Activated B cell treated with CpG ODN at 0.5 μM for 24 hours (primary cell): ENCODE measurements at regions not wholly inside any gene's neighbourhood (a gene's known extent, or its start where the extent isn't known, plus 50 kb on each side); places are given as distances from the start of the nearest gene placed in this dataset.

Experiments
- ATAC-seq: fragments of 200-7000 bp; cut with Tn5 transposase; one replicate; pipeline ENCODE4 v1.10.0; 2021; ENCODE audit warnings: low read depth, mild to moderate bottlenecking, moderate library complexity
- CTCF ChIA-PET: fragments of 350-600 bp; sonication (Branson Sonifier 250); formaldehyde crosslinking; loops from one replicate; lab custom pipeline; 2021; ENCODE audit warnings: antibody characterized with exemption; lab: Charles Lee
- POLR2A ChIA-PET: fragments of 350-600 bp; sonication (Branson Sonifier 250); formaldehyde crosslinking; loops from one replicate; lab custom pipeline; 2021; ENCODE audit warnings: antibody characterized with exemption; lab: Charles Lee
- DNase-seq: peaks from one replicate; pipeline ENCODE4 v3.0.0; 2022
- H3K27ac Mint-ChIP-seq: one replicate; pipeline ENCODE4 v1.8.0; 2020; ENCODE audit warnings: mixed read lengths
- H3K27me3 Mint-ChIP-seq: one replicate; pipeline ENCODE4 v1.8.0; 2021; ENCODE audit warnings: mixed read lengths
- H3K36me3 Mint-ChIP-seq: one replicate; pipeline ENCODE4 v1.8.0; 2021; ENCODE audit warnings: low read depth, mixed read lengths
- H3K4me1 Mint-ChIP-seq: one replicate; pipeline ENCODE4 v1.8.0; 2021; ENCODE audit warnings: mixed read lengths
- H3K4me3 Mint-ChIP-seq: one replicate; pipeline ENCODE4 v1.8.0; 2020; ENCODE audit warnings: mild to moderate bottlenecking, mixed read lengths
- H3K9me3 Mint-ChIP-seq: one replicate; pipeline ENCODE4 v1.8.0; 2020; ENCODE audit warnings: mixed read lengths
- intact Hi-C: fragments of 100-400 bp; cut with micrococcal nuclease; formaldehyde crosslinking; loops from one replicate; pipeline ENCODE4 v1.15.1; 2024
- TF ChIP-seq, protein P1 (sequence below): fragments of 200-600 bp; IDR thresholded peaks from one replicate; pipeline ENCODE4 v1.8.0; 2022; ENCODE audit warnings: antibody characterized with exemption, mild to moderate bottlenecking

DNA sequence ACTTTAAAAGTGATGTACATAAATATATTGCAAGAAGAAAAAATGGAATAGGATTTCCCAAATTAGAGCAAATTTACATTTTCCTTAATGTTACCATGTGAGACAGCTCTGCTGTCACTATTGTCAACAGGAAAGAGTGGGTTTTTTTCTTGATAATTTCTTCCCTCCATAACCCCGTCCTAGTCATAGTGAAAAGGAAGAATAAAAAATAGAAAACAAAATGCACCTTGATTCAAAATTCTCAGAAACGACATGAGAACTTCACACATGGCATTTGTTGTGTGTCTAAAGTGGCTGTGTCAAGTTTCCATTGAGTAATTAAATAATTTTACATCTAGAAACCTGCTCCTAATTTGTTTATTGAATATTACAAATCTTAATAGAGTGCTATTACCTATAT lies 945.2 kb upstream of the SLC35B3 start:
- POLR2A ChIA-PET = no interaction called here
- peaks cover 6% of the 10 kb centered on the region for H3K9me3 Mint-ChIP-seq
- CTCF ChIA-PET = no interaction called here
- H3K4me1 Mint-ChIP-seq = no peaks in the 10 kb centered on the region
- TF ChIP-seq, protein P1, sequence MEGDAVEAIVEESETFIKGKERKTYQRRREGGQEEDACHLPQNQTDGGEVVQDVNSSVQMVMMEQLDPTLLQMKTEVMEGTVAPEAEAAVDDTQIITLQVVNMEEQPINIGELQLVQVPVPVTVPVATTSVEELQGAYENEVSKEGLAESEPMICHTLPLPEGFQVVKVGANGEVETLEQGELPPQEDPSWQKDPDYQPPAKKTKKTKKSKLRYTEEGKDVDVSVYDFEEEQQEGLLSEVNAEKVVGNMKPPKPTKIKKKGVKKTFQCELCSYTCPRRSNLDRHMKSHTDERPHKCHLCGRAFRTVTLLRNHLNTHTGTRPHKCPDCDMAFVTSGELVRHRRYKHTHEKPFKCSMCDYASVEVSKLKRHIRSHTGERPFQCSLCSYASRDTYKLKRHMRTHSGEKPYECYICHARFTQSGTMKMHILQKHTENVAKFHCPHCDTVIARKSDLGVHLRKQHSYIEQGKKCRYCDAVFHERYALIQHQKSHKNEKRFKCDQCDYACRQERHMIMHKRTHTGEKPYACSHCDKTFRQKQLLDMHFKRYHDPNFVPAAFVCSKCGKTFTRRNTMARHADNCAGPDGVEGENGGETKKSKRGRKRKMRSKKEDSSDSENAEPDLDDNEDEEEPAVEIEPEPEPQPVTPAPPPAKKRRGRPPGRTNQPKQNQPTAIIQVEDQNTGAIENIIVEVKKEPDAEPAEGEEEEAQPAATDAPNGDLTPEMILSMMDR = no peak
- H3K27me3 Mint-ChIP-seq = no peaks in the 10 kb centered on the region
- intact Hi-C loops = no loop called here
- no peak for ATAC-seq
- no peak overlapping the region for H3K27ac Mint-ChIP-seq
- no peak overlapping the region for H3K4me3 Mint-ChIP-seq
- no peaks in the 10 kb centered on the region for H3K36me3 Mint-ChIP-seq
- no peak for DNase-seq

DNA sequence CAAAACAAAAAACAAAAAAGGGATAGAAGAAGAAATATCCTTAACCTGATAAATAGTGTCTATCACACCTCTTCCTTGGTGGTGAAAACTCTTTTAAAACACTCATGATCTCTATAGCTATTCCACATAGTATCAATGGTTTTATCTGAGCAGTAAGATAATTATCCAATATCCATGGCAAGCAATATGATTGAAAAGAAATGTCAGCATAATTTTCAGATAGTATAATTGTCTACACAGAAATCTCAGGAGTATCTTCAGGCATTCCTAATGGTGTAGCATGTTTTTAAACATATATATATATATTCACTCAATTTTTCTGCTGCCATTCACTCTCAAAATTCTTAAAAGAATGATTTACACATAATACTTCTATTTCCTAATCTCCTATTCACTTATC lies 938.0 kb upstream of the SLC35B3 start:
- POLR2A ChIA-PET = no interaction called here

DNA sequence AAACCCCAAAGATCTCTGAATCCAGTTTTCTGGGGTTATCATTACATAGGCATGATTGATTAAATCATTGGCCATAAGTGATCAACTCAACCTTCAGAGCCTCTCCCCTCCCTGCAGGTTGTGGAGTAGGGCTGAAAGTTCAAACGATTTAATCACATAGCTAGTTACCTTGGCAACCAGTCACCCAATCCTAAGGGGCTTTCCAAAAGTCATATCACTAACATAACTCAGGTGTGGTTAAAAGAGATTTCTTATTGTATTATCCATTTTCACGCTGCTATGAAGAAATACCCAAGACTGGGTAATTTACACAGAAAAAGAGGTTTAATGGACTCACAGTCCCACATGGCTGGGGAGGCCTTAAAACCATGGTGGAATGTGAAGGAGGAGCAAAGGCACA lies 935.1 kb upstream of the SLC35B3 start:
- intact Hi-C loops = no loop called here
- Mint-ChIP-seq H3K4me3 (no peak overlapping the region), H3K9me3 (peaks cover 4% of the 10 kb centered on the region), H3K27ac (no peak overlapping the region), H3K27me3 (no peaks in the 10 kb centered on the region), H3K4me1 (no peaks in the 10 kb centered on the region), H3K36me3 (no peaks in the 10 kb centered on the region)
- DNase-seq = no peak
- ChIA-PET CTCF (no interaction called here), POLR2A (no interaction called here)
- no peak for ATAC-seq
- TF ChIP-seq, protein P1 = no peak

More for the DNA sequence above, 938.0 kb upstream of the SLC35B3 start:
- ATAC-seq (no peak), DNase-seq (no peak)
- Mint-ChIP-seq H3K27ac (no peak overlapping the region), H3K36me3 (no peaks in the 10 kb centered on the region), H3K4me3 (no peak overlapping the region), H3K27me3 (no peaks in the 10 kb centered on the region), H3K9me3 (peaks cover 2% of the 10 kb centered on the region), H3K4me1 (no peaks in the 10 kb centered on the region)
- intact Hi-C loops = no loop called here
- CTCF ChIA-PET = no interaction called here
- TF ChIP-seq, protein P1 = no peak

DNA sequence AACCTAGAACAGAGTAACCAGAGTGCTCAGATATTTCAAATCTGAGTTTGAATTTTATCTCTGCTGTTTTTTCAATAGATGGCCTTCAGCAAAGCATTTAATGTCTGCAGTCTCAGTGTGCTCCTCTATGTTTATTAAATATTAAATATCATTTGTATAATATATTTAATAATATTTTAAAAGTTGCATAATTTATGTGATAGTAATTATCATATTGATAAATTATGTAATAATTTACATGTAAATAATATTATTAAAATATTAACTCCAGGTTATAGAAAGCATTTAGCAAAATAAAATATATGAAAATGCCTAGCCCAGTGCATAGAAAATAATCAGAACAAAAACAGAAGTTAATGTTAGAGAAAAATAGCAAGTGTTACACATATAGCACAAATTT lies 930.0 kb upstream of the SLC35B3 start:
- ChIA-PET POLR2A (no interaction called here), CTCF (no interaction called here)
- no peak for ATAC-seq

DNA sequence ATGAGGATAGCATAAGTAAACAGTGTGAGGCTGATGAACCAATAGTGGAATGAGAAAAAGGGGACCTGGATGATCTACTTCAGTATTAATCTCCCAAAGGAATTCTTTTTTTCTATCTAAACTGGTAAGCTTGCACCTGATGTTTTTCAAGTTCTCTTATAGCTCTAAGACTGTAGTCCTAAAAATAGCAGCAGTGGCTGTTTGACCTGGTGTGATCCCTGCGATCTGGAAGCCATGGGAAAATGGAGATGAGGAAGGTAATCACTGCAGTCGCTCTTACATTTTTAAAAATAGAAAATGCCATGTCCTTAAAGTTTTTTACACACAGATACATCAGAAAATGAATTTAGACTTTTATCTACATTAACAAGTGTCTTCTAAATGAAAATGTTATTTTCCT lies 926.4 kb upstream of the SLC35B3 start:
- intact Hi-C loops = no loop called here

More for the DNA sequence above, 930.0 kb upstream of the SLC35B3 start:
- Mint-ChIP-seq H3K4me1 (no peaks in the 10 kb centered on the region), H3K27me3 (no peaks in the 10 kb centered on the region), H3K9me3 (peaks cover 8% of the 10 kb centered on the region), H3K36me3 (no peaks in the 10 kb centered on the region), H3K4me3 (no peak overlapping the region), H3K27ac (no peak overlapping the region)
- intact Hi-C loops = no loop called here
- no peak for DNase-seq
- TF ChIP-seq, protein P1 = no peak

More for the DNA sequence above, 926.4 kb upstream of the SLC35B3 start:
- no peak overlapping the region for H3K27ac Mint-ChIP-seq
- H3K4me1 Mint-ChIP-seq = no peaks in the 10 kb centered on the region
- POLR2A ChIA-PET = no interaction called here
- H3K36me3 Mint-ChIP-seq = no peaks in the 10 kb centered on the region
- H3K9me3 Mint-ChIP-seq = peaks cover 10% of the 10 kb centered on the region
- DNase-seq (no peak), ATAC-seq (no peak)
- CTCF ChIA-PET = no interaction called here
- TF ChIP-seq, protein P1 = no peak
- no peaks in the 10 kb centered on the region for H3K27me3 Mint-ChIP-seq
- H3K4me3 Mint-ChIP-seq = no peak overlapping the region
